ENCODE measurements at regions not wholly inside any gene's neighbourhood (a gene's known extent, or its start where the extent isn't known, plus 50 kb on each side); places are given as distances from the start of the nearest gene placed in this dataset.

GRCh38 chr6:94121094-94121493 is 701.7 kb upstream of the EPHA7 start:
- Histone ChIP-seq H3K9me3 (no peaks in the 10 kb centered on the region), H3K36me3 (no peaks in the 10 kb centered on the region), H3K27me3 (no peaks in the 10 kb centered on the region), H3K4me1 (no peaks in the 10 kb centered on the region), H3K27ac (no peak overlapping the region), H3K4me3 (no peak overlapping the region)
- 85 to 91% methylated on average over 3 of the region's 3 CpGs for WGBS, 2 donors (ENCODE audit: low coverage in 1 of 2)
- TF ChIP-seq EP300 (IDR thresholded peaks at IDR 0.05) (no peak), POLR2AphosphoS5 (IDR thresholded peaks at IDR 0.05) (no peak), POLR2A (IDR thresholded peaks at IDR 0.05) (no peak), CTCF (IDR thresholded peaks at IDR 0.05) (no peak)
- no peak for ATAC-seq

DNA sequence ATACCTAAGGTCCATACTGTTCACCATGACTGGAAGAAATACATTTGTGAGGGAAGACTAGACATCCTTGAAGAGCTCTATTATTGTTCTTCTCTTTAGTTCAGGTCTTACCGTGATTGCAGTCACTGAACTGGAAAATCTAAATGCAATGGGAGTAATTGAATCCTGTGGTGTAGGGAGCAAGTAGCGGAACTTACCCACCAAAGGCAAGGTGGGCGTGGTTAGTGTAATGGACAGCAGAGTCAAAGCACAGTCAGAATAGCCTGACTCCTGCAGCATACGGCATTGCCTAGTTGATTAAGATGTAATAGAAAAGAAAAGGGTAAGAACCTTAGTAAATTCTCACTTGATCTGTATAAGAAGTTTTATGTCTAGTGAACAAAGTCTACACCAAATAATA is 679.7 kb upstream of the EPHA7 start:
- no peaks in the 10 kb centered on the region for H3K36me3 ChIP-seq
- no peak overlapping the region for H3K27ac ChIP-seq
- H3K4me1 ChIP-seq: no peaks in the 10 kb centered on the region
- no peak for TF ChIP-seq POLR2AphosphoS5 (IDR thresholded peaks at IDR 0.05)
- no peaks in the 10 kb centered on the region for H3K27me3 ChIP-seq
- no peak for ATAC-seq
- WGBS, 2 donors (ENCODE audit: low coverage in 1 of 2): 94 to 100% methylated on average over 2 to 4 of the region's 4 CpGs
- H3K4me3 ChIP-seq: no peak overlapping the region
- no peaks in the 10 kb centered on the region for H3K9me3 ChIP-seq

- ATAC-seq: no peak
- no peak for TF ChIP-seq POLR2AphosphoS5 (IDR thresholded peaks at IDR 0.05)
- no peak for TF ChIP-seq POLR2A (IDR thresholded peaks at IDR 0.05)
- no peak for TF ChIP-seq EP300 (IDR thresholded peaks at IDR 0.05)
- no peak for TF ChIP-seq CTCF (IDR thresholded peaks at IDR 0.05)
- H3K4me3 ChIP-seq: no peak overlapping the region
- no peaks in the 10 kb centered on the region for H3K27me3 ChIP-seq
- H3K36me3 ChIP-seq: no peaks in the 10 kb centered on the region
- H3K4me1 ChIP-seq: no peaks in the 10 kb centered on the region
- no peaks in the 10 kb centered on the region for H3K9me3 ChIP-seq
- 85 to 88% methylated on average over 1 of the region's 1 CpG for WGBS, 2 donors (ENCODE audit: low coverage in 1 of 2)
- H3K27ac ChIP-seq: no peak overlapping the region
Observed at GRCh38 chr6:94095961-94096360, 676.6 kb upstream of the EPHA7 start.

GRCh38 chr6:94089941-94090340 is 670.6 kb upstream of the EPHA7 start:
- TF ChIP-seq POLR2A (IDR thresholded peaks at IDR 0.05): no peak
- TF ChIP-seq EP300 (IDR thresholded peaks at IDR 0.05): no peak
- no peak for TF ChIP-seq POLR2AphosphoS5 (IDR thresholded peaks at IDR 0.05)
- no peak for TF ChIP-seq CTCF (IDR thresholded peaks at IDR 0.05)
- no peak overlapping the region for H3K4me3 ChIP-seq
- H3K9me3 ChIP-seq: no peaks in the 10 kb centered on the region
- H3K27me3 ChIP-seq: no peaks in the 10 kb centered on the region
- no peaks in the 10 kb centered on the region for H3K4me1 ChIP-seq
- H3K27ac ChIP-seq: no peak overlapping the region
- no peaks in the 10 kb centered on the region for H3K36me3 ChIP-seq
- no peak for ATAC-seq
- WGBS, 2 donors (ENCODE audit: low coverage in 1 of 2): 39 to 46% methylated on average over 4 of the region's 4 CpGs

- ATAC-seq: no peak
- H3K9me3 ChIP-seq: no peaks in the 10 kb centered on the region
- no peak for TF ChIP-seq CTCF (IDR thresholded peaks at IDR 0.05)
- no peak for TF ChIP-seq POLR2A (IDR thresholded peaks at IDR 0.05)
- no peak for TF ChIP-seq POLR2AphosphoS5 (IDR thresholded peaks at IDR 0.05)
- TF ChIP-seq EP300 (IDR thresholded peaks at IDR 0.05): no peak
- H3K36me3 ChIP-seq: no peaks in the 10 kb centered on the region
- no peaks in the 10 kb centered on the region for H3K4me1 ChIP-seq
- H3K4me3 ChIP-seq: no peak overlapping the region
- no peak overlapping the region for H3K27ac ChIP-seq
- H3K27me3 ChIP-seq: no peaks in the 10 kb centered on the region
Observed at GRCh38 chr6:94088870-94089269, 669.5 kb upstream of the EPHA7 start.

DNA sequence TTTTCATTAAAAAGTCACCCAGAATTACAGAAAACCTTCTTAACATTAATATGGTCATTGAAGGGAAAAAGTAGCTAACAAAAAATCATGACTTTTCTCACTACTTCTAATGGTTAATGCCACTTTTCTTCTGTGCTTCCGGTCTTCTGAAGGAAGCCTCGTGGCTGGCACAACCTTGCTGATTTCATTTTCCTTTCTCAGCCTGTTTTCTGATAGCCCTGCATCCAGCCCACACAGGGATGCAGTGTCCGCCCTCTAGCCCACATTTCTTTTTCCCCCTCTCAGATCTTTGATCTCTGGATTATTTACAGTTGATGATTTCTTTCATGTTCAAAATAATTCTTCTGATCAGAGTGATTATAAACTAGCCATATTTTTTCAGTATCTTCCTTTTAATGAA is 655.4 kb upstream of the EPHA7 start:
- Histone ChIP-seq H3K4me3 (no peak overlapping the region), H3K27me3 (no peaks in the 10 kb centered on the region), H3K36me3 (no peaks in the 10 kb centered on the region), H3K27ac (no peak overlapping the region), H3K9me3 (no peaks in the 10 kb centered on the region), H3K4me1 (no peaks in the 10 kb centered on the region)
- no peak for ATAC-seq
- 37 to 69% methylated on average over 2 to 3 of the region's 3 CpGs for WGBS, 2 donors (ENCODE audit: low coverage in 1 of 2)
- no peak for TF ChIP-seq POLR2A (IDR thresholded peaks at IDR 0.05)
- TF ChIP-seq POLR2AphosphoS5 (IDR thresholded peaks at IDR 0.05): no peak
